IMR-90 (cell line): ENCODE measurements at regions not wholly inside any gene's neighbourhood (a gene's known extent, or its start where the extent isn't known, plus 50 kb on each side); places are given as distances from the start of the nearest gene placed in this dataset.

ENCODE experiments used
- ATAC-seq: fragments of 200-7000 bp; cut with Tn5 transposase; 2 replicates; pipeline ENCODE4 v1.9.1; 2020; ENCODE audit warnings: low read depth, mild to moderate bottlenecking, moderate library complexity
- BruUV-seq: library from RNA; stranded (reverse); fragments of 400-500 nt; replicated peaks from 2 replicates; lab custom pipeline; 2021; lab: Mats Ljungman, UMichigan
- CTCF ChIA-PET: fragments of 300-600 bp; formaldehyde crosslinking; extraction: SDS; loops from one replicate; lab custom pipeline; 2021; ENCODE audit warnings: antibody characterized with exemption; lab: Yijun Ruan, JAX
- POLR2A ChIA-PET: fragments of 300-600 bp; sonication (Branson Sonifier 250); formaldehyde crosslinking; loops from one replicate; lab custom pipeline; 2022; ENCODE audit warnings: antibody characterized with exemption; ENCODE audit not compliant: unreplicated experiment; lab: Charles Lee
- DNase-seq: peaks from one replicate; pipeline ENCODE4 v3.0.0; 2013
- H2AFZ ChIP-seq: replicated peaks from 2 replicates; pipeline ENCODE3; 2013; ENCODE audit warnings: low read length, mild to moderate bottlenecking; ENCODE audit not compliant: poor library complexity
- H2AK5ac ChIP-seq: 2 replicates; pipeline ENCODE4 v1.6.1; 2013; ENCODE audit warnings: low read depth, low read length, inconsistent platforms
- H2AK9ac ChIP-seq: replicated peaks from 2 replicates; pipeline ENCODE3; 2013; ENCODE audit warnings: mild to moderate bottlenecking, low read depth, low read length, moderate library complexity; ENCODE audit not compliant: poor library complexity
- H2BK120ac ChIP-seq: 2 replicates; pipeline ENCODE4 v1.6.1; 2013; ENCODE audit warnings: low read depth, low read length, inconsistent platforms
- H2BK15ac ChIP-seq: 3 replicates; pipeline ENCODE4 v1.6.1; 2013; ENCODE audit warnings: low read depth, low read length, inconsistent platforms
- H2BK20ac ChIP-seq: 2 replicates; pipeline ENCODE4 v1.6.1; 2013; ENCODE audit warnings: low read depth, mild to moderate bottlenecking, inconsistent platforms, low read length, moderate library complexity
- H2BK5ac ChIP-seq: 2 replicates; pipeline ENCODE4 v1.6.1; 2013; ENCODE audit warnings: mild to moderate bottlenecking, low read depth, low read length, inconsistent platforms; ENCODE audit not compliant: poor library complexity, severe bottlenecking
- H3K14ac ChIP-seq: replicated peaks from 2 replicates; pipeline ENCODE4 v1.6.1; 2013; ENCODE audit warnings: low read depth, low read length, inconsistent platforms
- H3K18ac ChIP-seq: 2 replicates; pipeline ENCODE4 v1.6.1; 2013; ENCODE audit warnings: low read depth, low read length, control low read depth
- H3K23ac ChIP-seq: 2 replicates; pipeline ENCODE4 v1.6.1; 2013; ENCODE audit warnings: low read depth, low read length, inconsistent platforms
- H3K27ac ChIP-seq: 2 replicates; pipeline ENCODE4 v1.5.1; 2013; ENCODE audit warnings: mild to moderate bottlenecking, control low read depth, low read length; ENCODE audit not compliant: insufficient read depth
- H3K27me3 ChIP-seq: 2 replicates; pipeline ENCODE4 v1.6.1; 2013; ENCODE audit warnings: low read length; ENCODE audit not compliant: control insufficient read depth, insufficient read depth
- H3K36me3 ChIP-seq: 2 replicates; pipeline ENCODE4 v1.6.1; 2013; ENCODE audit warnings: low read length, mixed read lengths; ENCODE audit not compliant: control insufficient read depth, insufficient read depth
- H3K4ac ChIP-seq: 2 replicates; pipeline ENCODE4 v1.6.1; 2013; ENCODE audit warnings: low read depth, low read length, inconsistent platforms
- H3K4me1 ChIP-seq: 2 replicates; pipeline ENCODE4 v1.6.1; 2013; ENCODE audit warnings: low read length, mixed read lengths; ENCODE audit not compliant: control insufficient read depth, insufficient read depth
- H3K4me2 ChIP-seq: 2 replicates; pipeline ENCODE4 v1.6.1; 2013; ENCODE audit warnings: low read depth, mild to moderate bottlenecking, control low read depth, low read length, moderate library complexity
- H3K4me3 ChIP-seq: 2 replicates; pipeline ENCODE4 v1.5.1; 2013; ENCODE audit warnings: low read depth, mild to moderate bottlenecking, control low read depth, low read length, moderate library complexity; ENCODE audit not compliant: insufficient read depth
- H3K56ac ChIP-seq: 2 replicates; pipeline ENCODE4 v1.6.1; 2013; ENCODE audit warnings: low read length, inconsistent platforms; ENCODE audit not compliant: insufficient read depth; ENCODE audit errors: extremely low read depth
- H3K79me1 ChIP-seq, 2 experiments: 2 replicates each; pipeline ENCODE4 v1.6.1; 2013; ENCODE audit warnings: low read length in 2 of 2, inconsistent platforms in 1 of 2, low read depth in 1 of 2
- H3K9ac ChIP-seq: 2 replicates; pipeline ENCODE4 v1.6.1; 2013; ENCODE audit warnings: low read depth, low read length, control low read depth
- H3K9me1 ChIP-seq: 2 replicates; pipeline ENCODE4 v1.6.1; 2013; ENCODE audit warnings: low read length, inconsistent platforms; ENCODE audit not compliant: insufficient read depth
- H3K9me3 ChIP-seq: 2 replicates; pipeline ENCODE4 v1.6.1; 2013; ENCODE audit warnings: low read length; ENCODE audit not compliant: control insufficient read depth, insufficient read depth
- H4K20me1 ChIP-seq: 2 replicates; pipeline ENCODE4 v1.6.1; 2013; ENCODE audit warnings: low read length, inconsistent platforms; ENCODE audit not compliant: insufficient read depth
- H4K5ac ChIP-seq: 2 replicates; pipeline ENCODE4 v1.6.1; 2013; ENCODE audit warnings: mild to moderate bottlenecking, low read depth, low read length, control low read depth
- H4K8ac ChIP-seq, 2 experiments: 2 replicates each; pipeline ENCODE4 v1.6.1; 2013; ENCODE audit warnings: low read depth in 2 of 2, low read length in 2 of 2, control low read depth in 1 of 2, inconsistent platforms in 1 of 2
- H4K91ac ChIP-seq: 2 replicates; pipeline ENCODE4 v1.6.1; 2013; ENCODE audit warnings: low read depth, low read length, inconsistent platforms; ENCODE audit not compliant: insufficient read depth
- CTCF ChIP-seq: conservative IDR thresholded peaks from 2 replicates; pipeline ENCODE4 v1.5.1; 2012; ENCODE audit warnings: mild to moderate bottlenecking, low read depth, low read length, improper control_type of control experiment
- RCOR1 ChIP-seq: IDR thresholded peaks from 2 replicates; pipeline ENCODE4 v1.6.1; 2012; ENCODE audit warnings: mild to moderate bottlenecking, low read length, improper control_type of control experiment; ENCODE audit not compliant: insufficient replicate concordance
- WGBS, 2 experiments: methylation state at CpG; one replicate each; pipeline versions ENCODE4 v1.1.5 to v1.1.7; 2013; ENCODE audit warnings: missing lambda C conversion rate in 2 of 2; ENCODE audit not compliant: insufficient read length in 1 of 2; ENCODE audit errors: extremely low coverage in 2 of 2; 5-methylcytosine and 5-hydroxymethylcytosine counted together
- dilution Hi-C: fragments of 300-500 bp; cut with HindIII; formaldehyde crosslinking; loops from one replicate; pipeline ENCODE4 v1.14.3; 2018; ENCODE audit warnings: low sequenced_read_pairs; ENCODE audit not compliant: unreplicated experiment
- in situ Hi-C: fragments of 300-500 bp; cut with MboI; formaldehyde crosslinking; loops from 3 replicates; pipeline ENCODE4 v1.14.3; 2019; ENCODE audit warnings: low sequenced_read_pairs, inconsistent platforms, mixed read lengths
- intact Hi-C: fragments of 100-400 bp; cut with micrococcal nuclease; formaldehyde crosslinking; loops from 2 replicates; pipeline ENCODE4 v1.10.0; 2022

- Histone ChIP-seq H4K91ac (no peak overlapping the region), H2BK5ac (no peak overlapping the region), H4K20me1 (no peaks in the 10 kb centered on the region), H4K5ac (no peak overlapping the region), H3K9ac (no peak overlapping the region), H3K9me3 (no peaks in the 10 kb centered on the region), H3K27ac (no peak overlapping the region), H3K27me3 (peaks cover 3% of the 10 kb centered on the region; the same call in 1 of the 2 replicates), H2BK20ac (no peak overlapping the region), H3K4ac (no peak overlapping the region), H3K36me3 (no peaks in the 10 kb centered on the region), H3K79me1 (no peaks in the 10 kb centered on the region), H2BK15ac (no peak overlapping the region), H3K9me1 (peaks cover 4% of the 10 kb centered on the region; the same call in 1 of the 2 replicates), H2AFZ (peak overlapping the region; percentile 56), H2BK120ac (no peak overlapping the region), H4K8ac (no peak overlapping the region), H2AK5ac (peak overlapping the region; percentile 68; the same call in 1 of the 2 replicates), H3K56ac (no peak overlapping the region), H3K4me1 (peaks cover 5% of the 10 kb centered on the region), H3K4me3 (no peak overlapping the region), H3K4me2 (no peak overlapping the region), H2AK9ac (no peak overlapping the region), H3K14ac (no peak overlapping the region), H3K23ac (no peak overlapping the region), H3K18ac (no peak overlapping the region)
- ChIA-PET CTCF (no interaction called here), POLR2A (no interaction called here)
- in situ Hi-C loops = loop anchor here (5.0 kb wide), 1 partner anchor 281 kb away; no protein-coding TSS in a partner anchor
- WGBS, 2 experiments = 86% methylated on average over 6 of the region's 28 CpGs; no CpG with 5 or more reads in 1 of the 2 experiments
- no TSS peak for BruUV-seq
- dilution Hi-C loops = loop anchor here (25.0 kb wide), 1 partner anchor 251 kb away; no protein-coding TSS in a partner anchor
- TF ChIP-seq RCOR1 (no peak), CTCF (no peak)
- ATAC-seq (no peak), DNase-seq (no peak)
- intact Hi-C loops = no loop called here
Measured at GRCh38 chr11:69911310-69912160, 92.3 kb upstream of the FGF3 start.
